Medulla oblongata (tissue), 1 donor: ENCODE measurements at regions not wholly inside any gene's neighbourhood (a gene's known extent, or its start where the extent isn't known, plus 50 kb on each side); places are given as distances from the start of the nearest gene placed in this dataset.
"Not testable (repeated sequence)": the region's sequence is repeated elsewhere in the genome, so short reads cannot be mapped to it uniquely, and the experiment has no call there.

Experiments used
- DNase-seq: peaks from one replicate; pipeline ENCODE4 v3.0.0-alpha.2; 2015; ENCODE audit errors: extremely low spot score

DNA sequence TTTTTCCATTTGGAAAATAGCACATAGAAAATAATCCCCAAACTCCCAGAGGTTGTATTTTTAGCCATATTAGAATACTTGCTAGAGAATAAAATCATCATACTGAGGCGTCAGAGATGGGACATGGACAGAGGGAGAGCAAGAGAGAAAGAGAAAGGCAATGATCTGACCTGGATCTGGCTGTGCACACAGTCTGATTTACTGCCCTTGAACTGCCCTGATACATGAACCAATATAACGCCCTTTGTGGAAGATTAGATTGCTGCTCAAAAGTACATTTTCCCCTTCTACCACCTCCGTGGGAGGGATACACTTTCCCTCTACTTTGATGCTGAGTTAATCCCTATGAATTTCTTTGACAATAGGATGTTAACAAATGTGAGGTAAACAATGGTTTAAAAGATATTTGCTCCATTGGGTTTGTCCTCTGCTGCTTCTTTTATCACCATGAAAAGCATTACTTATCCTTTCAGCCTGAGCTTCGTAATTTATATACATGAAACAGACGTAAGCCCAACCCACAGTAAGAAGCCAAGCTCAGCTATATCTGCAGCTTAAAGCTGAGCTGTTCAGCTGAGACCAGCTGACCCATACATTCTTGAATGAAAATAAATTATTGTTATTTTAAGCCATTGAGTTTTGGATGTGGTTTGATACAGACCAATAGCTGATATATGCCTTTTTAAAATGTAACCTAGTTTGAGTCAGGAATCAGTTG is 1664.6 kb upstream of the CELF4 start:
- no peak for DNase-seq

DNA sequence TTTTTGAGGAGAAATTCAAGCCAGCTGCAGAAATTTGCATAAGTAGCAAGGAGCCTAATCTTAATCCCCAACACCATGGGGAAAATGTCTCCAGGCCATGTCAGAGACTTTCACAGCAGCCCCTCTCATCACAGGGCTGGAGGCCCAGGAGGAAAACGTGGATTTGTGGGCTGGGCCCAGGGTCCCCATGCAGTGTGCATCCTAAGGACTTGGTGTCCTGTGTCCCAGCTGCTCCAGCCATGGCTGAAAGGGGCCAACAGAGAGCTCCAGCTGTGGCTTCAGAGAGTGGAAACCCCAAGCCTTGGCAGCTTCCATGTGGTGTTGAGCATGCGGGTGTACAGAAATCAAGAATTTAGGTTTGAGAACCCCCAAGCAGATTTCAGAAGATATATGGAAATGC is 1662.2 kb upstream of the CELF4 start:
- not testable (repeated sequence) for DNase-seq

DNA sequence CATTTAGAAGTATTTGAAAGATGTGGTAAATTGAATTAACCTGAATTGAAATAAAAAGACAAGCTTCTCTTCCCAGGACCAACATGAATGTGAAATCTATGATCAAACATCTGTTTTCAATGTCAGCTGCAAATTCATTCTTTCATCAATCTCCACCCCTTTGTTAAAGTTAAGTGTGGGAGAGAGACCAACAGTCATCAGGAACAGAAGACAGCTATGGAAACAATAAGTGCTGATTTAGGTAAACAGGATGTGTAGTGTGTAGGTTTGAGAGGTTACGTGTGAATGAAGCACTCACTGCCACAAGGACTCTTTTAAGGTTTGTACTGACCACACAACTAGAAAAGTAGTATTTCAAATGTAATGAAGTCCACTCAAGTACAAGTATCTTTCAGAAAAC is 1659.8 kb upstream of the CELF4 start:
- DNase-seq = no peak

- DNase-seq = no peak
Observed at GRCh38 chr18:39223283-39223682, 1657.7 kb upstream of the CELF4 start.

GRCh38 chr18:39215920-39216319 is 1650.3 kb upstream of the CELF4 start:
- DNase-seq = no peak

DNA sequence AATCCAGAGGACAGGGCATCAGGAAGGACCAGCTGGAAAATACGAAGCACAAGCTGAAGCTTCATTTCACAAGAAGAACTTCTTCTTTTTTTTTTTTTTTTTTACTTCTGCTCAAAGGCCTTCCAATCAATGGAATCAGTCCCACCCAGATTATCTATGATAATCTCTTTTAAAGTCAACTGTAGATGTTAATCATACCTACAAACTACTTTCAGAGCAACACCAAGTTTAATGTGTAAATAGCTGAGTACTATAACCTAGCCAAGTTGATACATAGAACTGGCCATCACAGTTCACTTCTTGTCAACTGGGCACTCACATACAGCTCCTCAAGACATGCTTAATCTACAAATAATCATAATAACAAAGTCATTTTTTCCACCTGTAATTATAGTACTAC is 1645.9 kb upstream of the CELF4 start:
- DNase-seq = no peak

DNA sequence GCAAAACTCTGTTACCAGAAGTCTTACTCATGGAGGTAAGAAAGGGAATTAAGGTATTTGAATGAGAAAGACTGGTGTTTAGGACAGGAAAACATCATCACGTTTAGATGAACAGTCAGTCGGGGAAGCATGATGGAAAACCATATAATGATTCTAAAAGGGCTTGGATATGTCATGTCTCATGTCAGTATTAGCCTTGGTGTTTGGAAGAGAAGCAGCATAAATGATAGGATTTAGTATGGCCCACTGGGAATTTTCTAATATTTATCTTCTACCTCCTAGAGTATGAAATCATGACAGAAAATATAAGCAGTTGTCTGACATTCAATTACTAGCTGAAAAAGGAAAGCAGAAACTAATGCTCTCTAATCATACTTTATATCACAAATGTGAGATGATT is 1643.6 kb upstream of the CELF4 start:
- DNase-seq = no peak

- no peak for DNase-seq
Observed at GRCh38 chr18:39208729-39209128, 1643.1 kb upstream of the CELF4 start.

- no peak for DNase-seq
Observed at GRCh38 chr18:39208190-39208589, 1642.6 kb upstream of the CELF4 start.

GRCh38 chr18:39206398-39207103 is 1641.0 kb upstream of the CELF4 start:
- DNase-seq = not testable (repeated sequence)

DNA sequence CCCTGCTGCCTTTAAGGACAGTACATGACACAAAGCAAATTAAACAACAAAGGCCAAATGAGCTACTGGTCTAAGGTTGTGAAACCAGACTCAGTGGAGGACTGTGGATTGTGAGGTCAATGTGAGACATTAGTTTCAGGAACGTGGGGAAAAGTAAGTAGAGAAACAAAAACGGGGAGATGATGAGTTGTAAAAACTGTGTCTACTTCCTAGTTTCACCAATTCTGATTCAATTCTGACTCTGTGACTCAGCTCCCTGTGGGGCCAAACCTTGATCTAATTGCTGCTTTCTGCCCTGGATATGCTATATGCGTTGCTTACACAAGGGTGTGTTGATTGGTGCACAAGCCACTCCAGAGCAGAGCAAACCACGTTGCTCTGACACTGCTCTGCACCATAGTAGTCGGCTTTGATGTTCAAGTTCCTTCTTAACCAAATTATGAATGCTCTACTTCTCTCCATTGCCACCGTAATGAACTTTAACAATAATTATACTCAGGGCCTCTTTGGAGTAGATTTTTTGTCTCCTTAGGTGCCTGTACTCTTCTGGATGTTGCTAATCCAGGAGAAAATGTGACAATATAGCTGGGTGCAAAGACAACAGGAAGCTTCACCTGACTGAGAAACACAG is 1640.1 kb upstream of the CELF4 start:
- no peak for DNase-seq

DNA sequence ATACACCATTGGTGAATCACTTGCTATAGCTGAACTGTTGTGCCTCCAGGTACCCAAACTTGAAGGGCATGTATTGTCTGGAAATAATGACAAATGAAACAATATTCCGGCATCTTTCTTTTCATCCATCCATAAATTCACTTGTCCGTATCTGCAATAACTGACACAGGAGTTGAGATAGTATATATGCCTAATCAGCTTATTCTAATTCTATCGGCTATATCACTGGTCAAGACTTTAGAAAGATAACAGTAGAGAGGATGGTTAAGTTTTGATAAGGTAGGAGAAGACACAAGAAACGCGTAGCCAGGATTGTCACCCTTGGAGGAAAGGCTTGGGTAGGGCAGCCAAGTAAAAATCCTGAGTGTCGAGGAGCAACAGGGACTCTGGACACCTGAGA is 1634.6 kb upstream of the CELF4 start:
- no peak for DNase-seq

DNA sequence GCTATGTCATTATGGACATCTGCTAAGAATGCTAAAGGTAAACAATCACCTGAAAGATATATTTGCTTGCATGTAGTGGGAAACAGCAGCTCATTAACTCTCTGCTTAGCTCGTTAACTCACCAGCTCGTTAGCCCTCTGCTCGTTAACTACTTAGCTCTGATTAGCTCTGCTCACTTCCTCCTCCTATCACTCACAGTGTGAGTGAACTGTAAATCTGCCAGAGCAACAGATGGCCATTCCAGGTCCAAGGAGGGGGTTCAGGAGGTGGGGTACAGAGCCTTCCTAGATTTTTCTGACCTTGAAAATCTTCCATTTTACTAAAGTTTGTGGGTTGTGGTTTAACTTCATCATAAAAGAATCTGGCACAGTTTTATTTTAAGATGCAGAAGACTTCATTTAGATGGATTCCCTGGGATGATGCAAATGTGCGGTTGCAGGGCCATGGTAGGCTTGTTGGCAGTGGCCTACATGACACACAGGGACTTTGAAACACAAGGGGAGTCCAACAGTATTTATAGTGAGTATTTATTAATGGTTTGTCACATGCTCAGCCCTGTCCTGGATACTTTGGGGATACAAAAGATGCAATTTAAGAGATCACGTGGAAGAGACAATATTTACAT is 1633.7 kb upstream of the CELF4 start:
- no peak for DNase-seq

- DNase-seq = no peak
Observed at GRCh38 chr18:39198376-39198775, 1632.8 kb upstream of the CELF4 start.

GRCh38 chr18:39191931-39192330 is 1626.3 kb upstream of the CELF4 start:
- no peak for DNase-seq

DNA sequence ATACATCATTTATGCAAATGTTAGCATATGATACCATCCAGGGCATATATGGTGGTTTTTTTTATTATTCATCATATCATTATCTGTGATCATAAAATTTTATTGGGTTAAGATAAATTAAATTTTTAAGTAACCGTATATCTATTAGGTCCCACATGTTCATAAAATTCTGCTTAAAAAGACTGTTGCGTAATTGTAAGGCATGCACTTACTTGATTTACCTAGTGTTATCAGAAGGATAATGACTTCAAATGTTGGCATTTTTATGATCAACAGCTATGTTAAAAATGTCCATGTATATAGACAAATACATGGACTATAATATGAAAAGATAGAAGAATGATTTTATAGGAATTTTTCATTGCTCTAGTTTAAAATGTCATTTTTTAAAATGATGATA is 1625.5 kb upstream of the CELF4 start:
- no peak for DNase-seq

- DNase-seq = peak; percentile 9
Observed at GRCh38 chr18:39190508-39190907, 1624.9 kb upstream of the CELF4 start.

DNA sequence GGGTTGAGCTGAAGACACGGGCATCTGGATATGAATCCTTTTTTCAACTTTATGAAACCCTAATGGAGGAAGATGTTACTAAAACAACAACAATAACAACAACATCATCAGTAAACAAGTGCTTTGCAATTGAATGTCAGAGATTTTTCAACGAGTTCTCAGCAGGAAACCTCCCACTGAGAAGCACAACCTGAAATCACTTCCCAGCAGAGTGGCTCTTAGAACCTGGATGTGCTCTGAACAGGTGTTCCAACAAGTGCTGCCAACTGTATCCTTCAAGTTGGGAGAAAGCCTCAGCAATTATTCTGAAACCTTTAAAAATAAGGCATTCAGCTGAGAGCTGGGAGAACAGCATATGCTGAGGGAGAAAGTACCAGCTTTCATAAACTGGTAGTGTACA is 1622.7 kb upstream of the CELF4 start:
- no peak for DNase-seq

DNA sequence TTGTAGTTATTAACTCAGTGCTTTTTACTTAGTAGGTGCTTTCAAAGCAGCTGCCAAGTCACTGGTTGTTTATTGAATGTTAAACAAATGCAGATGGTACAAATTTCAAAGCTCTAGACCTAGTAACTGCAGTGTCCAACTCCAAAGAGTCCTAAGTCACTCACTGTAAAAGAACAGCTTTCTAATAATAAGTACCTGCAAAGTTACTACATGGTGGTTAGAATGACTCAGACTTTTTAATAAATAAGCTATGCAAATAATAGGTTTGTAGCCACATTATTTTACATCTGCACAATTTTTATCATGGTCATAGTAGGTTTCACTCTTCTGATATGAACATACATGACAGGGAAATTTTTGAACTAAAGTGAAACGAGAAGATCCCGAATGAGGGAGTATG is 1620.4 kb upstream of the CELF4 start:
- no peak for DNase-seq

- DNase-seq = no peak
Observed at GRCh38 chr18:39184176-39184575, 1618.6 kb upstream of the CELF4 start.

GRCh38 chr18:39178166-39178565 is 1612.6 kb upstream of the CELF4 start:
- no peak for DNase-seq

GRCh38 chr18:39172695-39173421 is 1607.3 kb upstream of the CELF4 start:
- no peak for DNase-seq
